SU-DHL-6 (cell line): ENCODE measurements at regions not wholly inside any gene's neighbourhood (a gene's known extent, or its start where the extent isn't known, plus 50 kb on each side); places are given as distances from the start of the nearest gene placed in this dataset.

Experiments used
- CTCF ChIP-seq: fragments of 200-600 bp; sonication (generic); IDR thresholded peaks from one replicate; pipeline ENCODE4 v1.5.1; 2017; ENCODE audit warnings: antibody characterized with exemption, mild to moderate bottlenecking, low read length, moderate library complexity; ENCODE audit not compliant: insufficient read depth, poor library complexity, severe bottlenecking
- EZH2phosphoT487 ChIP-seq: fragments of 200-600 bp; sonication (generic), shearing (Covaris generic); conservative IDR thresholded peaks from 2 replicates; pipeline ENCODE4 v1.6.1; 2018; ENCODE audit warnings: mild to moderate bottlenecking, antibody characterized with exemption, low read length, moderate library complexity, mixed read lengths

- TF ChIP-seq CTCF (no peak), EZH2phosphoT487 (no peak)
Observed at GRCh38 chr13:83824560-83824959, 57.7 kb downstream of the SLITRK1 start.
